ENCODE measurements at regions not wholly inside any gene's neighbourhood (a gene's known extent, or its start where the extent isn't known, plus 50 kb on each side); places are given as distances from the start of the nearest gene placed in this dataset.
"Not testable (repeated sequence)": the region's sequence is repeated elsewhere in the genome, so short reads cannot be mapped to it uniquely, and the experiment has no call there.

GRCh38 chrX:114450911-114451310, 133.0 kb upstream of the HTR2C start:
- Histone ChIP-seq H3K4me3 (ENCODE audit: low read depth, low read length) (no peak overlapping the region), H3K36me3 (ENCODE audit: control insufficient read depth, insufficient read depth, low read length) (no peaks in the 10 kb centered on the region), H3K27me3 (ENCODE audit: control insufficient read depth, insufficient read depth, low read length) (no peaks in the 10 kb centered on the region)
- no peak for TF ChIP-seq CTCF (IDR thresholded peaks at IDR 0.05; ENCODE audit: insufficient read depth, low read length, severe bottlenecking)
- FAIRE-seq (no peak), DNase-seq (ENCODE audit: low read depth) (no peak)

- TF ChIP-seq CTCF (IDR thresholded peaks at IDR 0.05; ENCODE audit: insufficient read depth, low read length, severe bottlenecking) = no peak
- H3K36me3 ChIP-seq (ENCODE audit: control insufficient read depth, insufficient read depth, low read length) = no peaks in the 10 kb centered on the region
- DNase-seq (ENCODE audit: low read depth) (no peak), FAIRE-seq (no peak)
- H3K27me3 ChIP-seq (ENCODE audit: control insufficient read depth, insufficient read depth, low read length) = no peaks in the 10 kb centered on the region
- no peak overlapping the region for H3K4me3 ChIP-seq (ENCODE audit: low read depth, low read length)
Observed at GRCh38 chrX:114451397-114451796, 132.5 kb upstream of the HTR2C start.

- Histone ChIP-seq H3K4me3 (ENCODE audit: low read depth, low read length) (no peak overlapping the region), H3K36me3 (ENCODE audit: control insufficient read depth, insufficient read depth, low read length) (no peaks in the 10 kb centered on the region), H3K27me3 (ENCODE audit: control insufficient read depth, insufficient read depth, low read length) (no peaks in the 10 kb centered on the region)
- FAIRE-seq = no peak
- DNase-seq (ENCODE audit: low read depth) = no peak
- no peak for TF ChIP-seq CTCF (IDR thresholded peaks at IDR 0.05; ENCODE audit: insufficient read depth, low read length, severe bottlenecking)
Observed at GRCh38 chrX:114462266-114462665, 121.6 kb upstream of the HTR2C start.

GRCh38 chrX:114465689-114466088, 118.2 kb upstream of the HTR2C start:
- no peak overlapping the region for H3K4me3 ChIP-seq (ENCODE audit: low read depth, low read length)
- no peak for TF ChIP-seq CTCF (IDR thresholded peaks at IDR 0.05; ENCODE audit: insufficient read depth, low read length, severe bottlenecking)
- FAIRE-seq (no peak), DNase-seq (ENCODE audit: low read depth) (no peak)
- H3K27me3 ChIP-seq (ENCODE audit: control insufficient read depth, insufficient read depth, low read length) = no peaks in the 10 kb centered on the region
- H3K36me3 ChIP-seq (ENCODE audit: control insufficient read depth, insufficient read depth, low read length) = no peaks in the 10 kb centered on the region

GRCh38 chrX:114472008-114472407, 111.9 kb upstream of the HTR2C start:
- DNase-seq (ENCODE audit: low read depth); H3K36me3 ChIP-seq (ENCODE audit: control insufficient read depth, insufficient read depth, low read length); H3K27me3 ChIP-seq (ENCODE audit: control insufficient read depth, insufficient read depth, low read length); FAIRE-seq; H3K4me3 ChIP-seq (ENCODE audit: low read depth, low read length): not testable (repeated sequence)

GRCh38 chrX:114472788-114473187, 111.1 kb upstream of the HTR2C start:
- Histone ChIP-seq H3K4me3 (ENCODE audit: low read depth, low read length) (no peak overlapping the region), H3K27me3 (ENCODE audit: control insufficient read depth, insufficient read depth, low read length) (no peaks in the 10 kb centered on the region), H3K36me3 (ENCODE audit: control insufficient read depth, insufficient read depth, low read length) (no peaks in the 10 kb centered on the region)
- FAIRE-seq = no peak
- no peak for DNase-seq (ENCODE audit: low read depth)
- TF ChIP-seq CTCF (IDR thresholded peaks at IDR 0.05; ENCODE audit: insufficient read depth, low read length, severe bottlenecking) = no peak

All from bronchial epithelial cell (primary cell).